HG03354 (cell line): ENCODE measurements at regions not wholly inside any gene's neighbourhood (a gene's known extent, or its start where the extent isn't known, plus 50 kb on each side); places are given as distances from the start of the nearest gene placed in this dataset.
"Not testable (repeated sequence)": the region's sequence is repeated elsewhere in the genome, so short reads cannot be mapped to it uniquely, and the experiment has no call there.

Experiments
- ATAC-seq: cut with Tn5 transposase; IDR thresholded peaks from one replicate; pipeline ENCODE4 v1.9.1; 2021; ENCODE audit warnings: mild to moderate bottlenecking; ENCODE audit not compliant: unreplicated experiment, poor library complexity, severe bottlenecking

DNA sequence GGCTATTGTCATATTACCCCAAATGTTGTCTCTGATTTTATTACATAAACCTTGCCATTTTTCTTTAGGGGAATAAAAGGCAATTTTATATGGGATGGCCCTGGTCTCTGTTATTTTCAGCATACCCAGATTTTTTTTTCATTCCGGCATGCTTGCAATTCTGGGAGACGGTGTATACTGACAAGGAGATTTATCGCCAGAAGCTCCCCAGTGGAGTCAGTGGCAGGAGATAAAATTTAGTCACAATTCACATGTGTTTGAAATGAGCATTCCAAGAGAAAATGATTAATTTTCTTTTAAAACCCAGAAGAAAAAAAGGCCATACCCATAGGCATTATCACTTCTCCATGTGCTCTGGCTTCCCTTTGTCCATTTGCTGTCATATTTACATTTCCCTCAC, 250.8 kb upstream of the RSPO3 start:
- ATAC-seq: no peak

DNA sequence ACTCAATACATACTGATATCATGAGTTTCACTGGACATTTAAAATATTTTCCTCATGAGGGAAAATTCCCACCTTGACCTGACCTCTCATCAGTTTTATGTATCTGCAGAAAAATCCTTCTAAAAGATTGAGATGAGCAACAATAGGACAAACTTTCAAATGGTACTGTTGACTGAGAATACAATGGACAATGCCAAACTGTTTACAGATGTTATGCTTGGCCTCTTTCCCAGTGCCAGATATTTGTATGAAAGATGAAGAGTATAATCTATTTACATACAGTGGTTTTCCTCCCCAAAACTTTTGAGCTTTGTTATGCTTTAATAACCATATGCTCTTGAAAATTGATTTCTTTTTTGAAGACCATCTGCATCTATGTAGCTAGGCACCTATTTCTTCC, 245.1 kb upstream of the RSPO3 start:
- no peak for ATAC-seq

DNA sequence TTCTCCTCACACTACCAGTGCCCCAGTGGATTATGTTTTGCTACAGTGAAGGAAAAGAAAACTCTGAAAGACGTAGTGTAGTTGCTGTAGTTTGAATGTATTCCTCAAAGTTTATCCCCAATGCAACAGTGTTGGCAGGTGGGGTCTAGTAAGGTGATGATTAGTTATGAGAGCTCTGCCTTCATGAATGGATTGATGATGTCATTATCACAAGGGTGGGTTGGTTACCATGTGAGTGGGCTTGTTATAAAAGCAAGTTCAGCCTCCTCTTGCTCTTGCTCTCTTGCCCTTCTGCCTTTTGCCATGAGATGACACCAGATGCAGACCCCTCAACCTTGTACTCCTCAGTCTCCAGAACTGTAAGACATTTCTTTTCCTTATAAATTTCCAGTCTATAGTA, 244.7 kb upstream of the RSPO3 start:
- ATAC-seq: no peak

DNA sequence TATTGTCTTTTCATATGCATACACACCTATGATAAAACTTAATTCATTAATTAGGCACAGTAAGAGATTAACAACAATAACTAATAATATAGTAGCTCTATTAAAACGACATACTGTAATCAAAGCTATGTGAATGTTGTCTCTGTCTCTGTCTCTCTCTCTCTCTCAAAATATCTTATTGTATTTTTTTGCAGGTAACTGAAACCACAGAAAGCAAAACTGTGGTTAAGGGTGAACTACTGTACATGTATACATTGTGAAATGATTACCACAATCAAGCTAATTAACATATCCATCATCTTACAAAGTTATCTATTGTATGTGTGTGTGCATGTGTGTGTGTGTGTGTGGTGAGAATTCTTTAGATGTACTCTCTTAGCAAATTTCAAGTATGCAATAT, 242.0 kb upstream of the RSPO3 start:
- ATAC-seq: no peak

DNA sequence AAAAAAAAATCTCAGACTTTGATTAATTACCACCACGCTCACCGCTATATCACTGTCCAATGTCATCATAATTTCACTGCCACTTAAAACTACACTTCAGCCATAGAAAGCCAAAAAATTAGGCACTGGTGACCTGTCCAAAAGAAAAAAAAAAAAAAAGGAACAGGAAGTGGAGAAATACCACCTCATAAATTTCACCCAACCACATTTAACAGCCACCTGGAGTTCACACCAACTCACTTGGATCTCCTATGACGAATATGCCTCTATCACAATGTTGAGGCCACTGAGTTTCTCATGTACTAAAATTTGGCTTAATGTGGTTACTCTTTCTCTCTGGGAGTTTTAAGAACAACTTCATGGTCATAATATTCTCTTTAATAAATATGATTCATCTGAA, 237.5 kb upstream of the RSPO3 start:
- ATAC-seq: no peak

DNA sequence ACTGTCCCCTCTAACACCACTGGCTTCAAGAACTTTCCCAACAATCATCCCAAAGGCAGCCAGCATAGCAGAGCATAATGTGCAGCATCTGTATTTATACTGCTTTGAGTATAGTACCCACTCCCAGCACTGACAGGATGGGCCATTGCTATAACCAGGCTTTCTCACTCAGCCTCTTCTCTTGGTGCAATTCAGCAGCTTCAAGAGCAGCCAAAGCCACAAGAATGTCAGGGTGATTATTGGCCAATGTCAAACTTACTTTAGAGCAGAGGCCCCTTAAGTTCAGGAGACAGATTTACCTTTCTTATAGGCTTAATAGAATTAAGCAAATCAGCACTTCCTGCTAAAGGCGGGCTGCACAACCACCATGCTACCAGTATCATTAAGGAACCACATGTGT, 232.4 kb upstream of the RSPO3 start:
- no peak for ATAC-seq

DNA sequence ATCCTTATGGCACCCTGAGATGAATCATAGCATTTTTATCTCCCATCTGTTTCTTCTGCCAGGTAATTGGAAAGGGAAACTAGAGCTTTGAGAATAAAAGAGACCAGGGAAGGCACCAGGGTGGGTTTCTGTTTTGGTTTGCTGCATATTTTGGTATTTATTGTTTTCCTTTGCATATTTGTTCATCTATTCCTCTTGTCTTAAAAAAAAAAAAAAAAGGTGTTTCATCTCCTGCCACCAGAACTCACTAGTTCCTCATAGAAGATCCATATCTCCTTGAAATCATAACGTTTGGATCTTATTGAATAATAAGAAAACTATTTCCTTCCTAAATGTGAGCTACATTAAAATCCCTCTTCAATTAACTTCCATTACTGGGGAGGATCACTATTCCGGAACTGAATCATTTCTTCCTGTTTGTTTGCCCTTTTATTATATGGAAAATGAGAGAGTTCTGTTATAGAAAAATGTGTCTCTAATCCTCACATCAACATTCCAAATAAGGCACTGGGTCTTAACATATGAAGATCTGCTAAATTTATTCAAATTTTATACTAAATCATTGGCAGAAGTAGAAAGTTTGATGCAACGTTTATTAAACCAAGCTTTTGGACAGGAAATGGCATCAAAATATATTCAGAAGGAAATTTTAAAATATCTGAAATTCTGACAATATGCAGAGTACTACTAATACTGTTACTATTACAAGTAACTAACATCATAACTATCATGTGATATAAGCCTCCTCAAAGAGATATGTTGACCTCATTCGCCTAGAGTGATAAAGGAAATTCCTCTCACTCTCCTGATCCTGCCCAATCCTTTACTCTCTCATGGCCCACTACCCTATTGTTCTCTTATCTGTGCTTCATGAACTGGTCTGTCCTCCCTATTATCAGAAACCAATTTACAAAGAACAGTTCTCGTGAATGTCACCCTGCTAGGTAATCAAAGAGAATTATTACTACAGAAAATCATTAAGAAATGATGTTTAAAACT, 229.4 kb upstream of the RSPO3 start:
- ATAC-seq: no peak

DNA sequence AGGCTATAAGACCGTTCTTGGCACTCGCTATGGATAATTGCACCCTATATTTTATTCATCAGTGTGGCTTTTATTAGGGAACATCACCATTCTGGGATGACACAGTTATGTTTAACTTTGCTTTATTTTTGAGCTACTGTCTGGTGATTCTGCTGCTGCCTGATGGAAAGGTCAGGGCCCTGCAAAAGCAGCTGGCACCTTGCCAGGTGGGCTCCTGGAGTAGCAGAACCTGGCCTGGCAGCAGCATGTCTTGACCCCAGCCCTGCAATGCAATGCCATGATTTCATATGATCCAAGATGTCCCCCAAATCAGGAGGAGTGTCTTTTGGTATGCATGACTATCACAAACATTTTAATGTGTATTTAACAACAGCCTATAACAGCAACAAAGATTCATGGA, 228.4 kb upstream of the RSPO3 start:
- ATAC-seq: no peak

DNA sequence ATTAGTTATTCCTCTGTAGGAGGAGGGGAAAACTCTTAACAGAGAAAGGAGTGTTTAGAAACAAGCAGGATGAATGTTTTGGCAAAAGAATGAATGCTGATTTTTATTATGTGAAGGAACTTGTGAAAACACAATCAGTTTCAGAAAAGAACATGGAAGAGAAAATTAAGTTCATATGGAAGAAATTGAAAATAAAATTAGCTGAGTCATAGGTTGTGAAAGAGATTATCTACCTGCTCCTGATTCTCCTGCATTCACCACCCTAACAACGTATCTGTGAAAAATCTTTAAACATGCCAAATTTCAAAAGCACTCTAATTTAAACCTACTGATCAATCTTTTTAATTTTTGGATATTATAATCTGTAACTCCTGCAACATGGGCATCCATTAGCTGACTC, 227.3 kb upstream of the RSPO3 start:
- ATAC-seq: no peak

DNA sequence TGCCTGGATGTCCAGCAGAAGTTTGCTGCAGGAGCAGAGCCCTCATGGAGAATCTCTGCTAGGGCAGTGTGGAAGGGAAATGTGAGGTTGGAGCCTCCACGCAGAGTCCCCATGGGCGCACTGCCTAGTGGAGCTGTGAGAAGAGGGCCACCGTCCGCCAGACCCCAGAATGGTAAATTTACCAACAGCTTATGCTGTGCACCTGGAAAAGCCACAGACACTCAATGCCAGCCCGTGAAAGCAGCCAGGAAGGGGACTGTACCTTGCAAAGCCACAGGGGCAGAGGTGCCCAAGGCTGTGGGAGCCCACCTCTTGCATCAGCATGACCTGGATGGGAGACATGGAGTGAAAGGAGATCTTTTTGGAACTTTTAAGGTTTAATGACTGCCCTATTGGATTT, 225.6 kb upstream of the RSPO3 start:
- not testable (repeated sequence) for ATAC-seq

DNA sequence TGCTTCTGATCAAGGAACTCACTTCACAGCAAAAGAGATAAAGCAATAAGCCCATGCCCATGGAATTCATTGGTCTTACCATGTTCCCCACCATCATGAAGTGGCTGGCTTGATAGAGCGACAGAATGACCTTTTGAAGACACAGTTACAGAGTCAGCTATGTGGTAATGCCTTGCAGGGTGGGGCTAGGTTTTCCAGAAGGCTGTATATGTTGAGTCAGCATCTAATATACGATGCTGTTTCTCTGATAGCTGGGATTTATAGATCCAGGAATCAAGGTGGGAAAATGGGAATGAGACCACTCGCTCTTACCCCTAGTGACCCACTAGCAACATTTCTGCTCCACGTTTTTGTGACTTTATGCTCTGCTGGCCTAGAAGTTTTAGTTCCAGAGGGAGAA, 220.7 kb upstream of the RSPO3 start:
- ATAC-seq: no peak

DNA sequence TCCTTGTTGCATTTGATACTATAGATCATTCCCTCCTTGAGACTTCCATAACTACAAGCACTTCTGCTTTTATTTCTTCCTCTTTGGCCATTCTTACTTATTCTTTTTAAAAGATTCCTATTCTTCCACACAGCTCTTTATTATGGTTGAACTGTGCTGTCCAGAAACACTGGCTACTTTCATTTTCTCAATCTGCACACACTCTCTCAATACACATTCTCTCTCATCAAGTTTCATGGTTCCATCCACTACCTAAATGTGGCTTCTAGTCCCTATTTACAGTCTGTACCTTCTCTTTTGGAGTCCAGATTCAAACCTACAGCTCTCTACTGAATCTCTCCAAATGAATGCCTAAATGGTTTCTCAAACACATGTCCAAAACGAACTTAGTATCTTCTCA, 214.3 kb upstream of the RSPO3 start:
- ATAC-seq: no peak

DNA sequence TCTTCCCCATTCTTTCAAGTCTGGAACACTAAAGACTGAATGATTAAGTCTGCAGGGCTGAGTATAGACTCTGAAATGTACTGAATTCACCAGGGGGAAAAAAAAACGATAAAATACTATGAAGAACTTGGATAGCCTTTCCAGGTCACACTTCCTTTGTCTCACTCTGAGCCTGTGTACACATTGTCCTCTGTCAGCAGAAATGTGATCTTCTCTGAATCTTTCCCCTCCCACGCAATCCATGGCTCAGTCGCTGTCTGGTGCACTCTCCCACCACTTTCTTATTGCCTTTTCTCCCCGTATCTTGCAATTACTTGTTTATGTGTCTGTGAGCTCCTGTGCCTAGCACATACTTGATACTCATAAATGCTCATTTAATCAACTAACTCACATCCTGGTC, 212.6 kb upstream of the RSPO3 start:
- no peak for ATAC-seq

DNA sequence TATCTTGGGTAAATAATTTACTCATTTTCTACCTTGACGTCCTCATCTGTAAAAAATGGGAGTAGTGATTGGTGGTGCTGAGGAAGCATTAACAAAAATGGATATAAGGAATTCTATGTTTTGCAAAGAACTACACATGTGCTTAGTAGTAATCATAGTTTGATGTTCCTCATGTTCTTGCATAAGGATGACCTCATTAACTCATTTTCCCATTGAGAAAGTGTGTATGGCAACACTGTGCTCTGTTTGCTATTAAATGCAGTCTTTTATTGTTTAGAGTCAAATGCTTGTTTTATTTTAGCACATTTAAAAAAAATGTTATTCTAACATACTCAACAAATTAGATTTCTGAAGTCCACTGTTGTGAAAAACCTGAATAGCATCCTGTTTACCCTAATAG, 211.2 kb upstream of the RSPO3 start:
- no peak for ATAC-seq

DNA sequence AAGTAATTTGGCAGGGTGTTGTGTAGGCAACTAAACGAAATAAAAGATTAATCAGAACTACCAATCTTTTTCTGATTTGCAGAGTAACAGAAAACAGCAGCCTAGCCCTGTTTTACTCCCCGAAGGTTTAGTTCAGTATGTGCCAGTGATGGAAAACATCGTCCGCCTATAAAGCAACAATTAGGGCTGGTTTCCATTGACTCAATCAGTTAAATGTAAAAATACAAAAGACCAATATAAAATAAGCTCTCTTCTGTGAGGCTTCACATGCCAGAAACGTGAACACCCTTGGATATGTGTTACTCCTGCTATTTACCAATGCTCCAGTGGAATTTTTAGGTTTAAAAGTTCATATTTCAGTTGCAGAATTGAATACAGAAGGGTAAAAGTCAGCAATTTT, 210.5 kb upstream of the RSPO3 start:
- no peak for ATAC-seq

DNA sequence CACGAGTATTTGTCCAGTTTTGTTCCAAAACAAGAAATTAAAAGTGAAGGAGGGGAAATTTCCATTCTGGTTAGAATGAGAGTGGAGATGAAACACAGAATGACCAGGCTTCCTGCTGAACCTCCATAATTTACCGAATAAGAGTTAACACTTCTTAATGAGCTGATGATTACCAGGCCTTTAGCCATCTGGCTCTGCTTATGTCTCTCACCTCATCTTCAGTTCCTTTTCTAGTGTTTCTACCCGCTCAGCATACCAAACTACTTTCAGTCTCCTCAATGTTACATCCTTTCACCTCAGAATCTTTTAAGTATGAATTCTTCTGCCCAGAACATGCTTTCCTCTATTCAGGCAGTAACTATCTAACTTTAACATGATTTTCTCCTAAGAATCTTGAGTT, 209.0 kb upstream of the RSPO3 start:
- no peak for ATAC-seq

DNA sequence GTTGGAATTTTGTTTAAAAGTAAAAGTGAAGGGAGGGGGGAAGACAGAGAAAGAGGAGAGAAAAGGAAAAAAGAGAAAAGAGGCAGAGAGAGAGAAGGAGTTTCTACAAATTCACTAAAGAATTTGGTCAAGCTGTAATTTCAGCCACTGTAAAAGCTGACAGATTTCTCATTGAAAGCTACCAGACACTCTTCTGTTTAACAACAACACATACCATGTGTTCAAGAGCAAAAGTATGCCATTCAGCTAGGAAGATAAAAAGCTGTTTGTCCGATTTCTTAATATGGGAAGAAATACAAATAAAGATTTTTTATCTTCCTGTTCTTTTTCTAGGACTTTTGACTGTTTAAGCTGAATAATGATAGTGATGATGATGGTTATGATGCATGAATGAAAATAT, 204.8 kb upstream of the RSPO3 start:
- ATAC-seq: no peak

DNA sequence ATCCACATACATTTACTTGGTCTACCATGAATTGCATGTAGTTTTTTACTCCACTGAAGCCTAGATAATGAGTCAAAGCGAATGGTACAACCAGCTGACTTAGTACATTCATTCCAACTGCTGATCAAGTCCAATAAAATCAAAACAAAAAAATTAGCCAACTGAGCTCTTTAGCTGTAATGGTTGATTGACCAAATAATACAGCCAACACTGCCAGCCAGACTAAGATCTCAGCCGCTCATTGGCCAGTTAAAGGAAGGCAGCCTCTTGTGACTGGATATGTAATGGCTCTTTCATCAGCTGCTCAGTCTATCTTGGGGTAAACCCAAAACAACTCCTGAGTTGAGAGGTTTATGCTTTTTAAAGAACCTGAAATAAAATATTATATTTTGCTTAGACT, 204.3 kb upstream of the RSPO3 start:
- ATAC-seq: no peak

DNA sequence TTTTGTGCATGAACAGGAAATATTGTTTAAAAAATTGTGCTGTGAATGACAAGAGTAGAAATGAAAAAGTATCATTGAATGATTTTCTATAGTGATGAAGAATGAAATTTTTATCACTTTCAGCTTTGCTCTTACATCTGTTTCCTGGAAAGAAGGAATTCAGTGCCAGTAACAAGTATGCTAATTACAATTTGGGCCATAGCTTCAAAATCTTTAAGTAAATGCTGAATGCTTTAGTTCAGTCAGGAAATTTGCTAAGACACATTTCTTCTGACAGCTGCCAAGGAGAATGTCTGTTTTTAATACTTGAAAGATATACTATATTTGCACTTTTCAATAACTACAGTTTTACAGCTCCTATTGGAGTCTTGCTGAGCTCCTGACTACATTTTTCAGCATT, 203.7 kb upstream of the RSPO3 start:
- no peak for ATAC-seq

DNA sequence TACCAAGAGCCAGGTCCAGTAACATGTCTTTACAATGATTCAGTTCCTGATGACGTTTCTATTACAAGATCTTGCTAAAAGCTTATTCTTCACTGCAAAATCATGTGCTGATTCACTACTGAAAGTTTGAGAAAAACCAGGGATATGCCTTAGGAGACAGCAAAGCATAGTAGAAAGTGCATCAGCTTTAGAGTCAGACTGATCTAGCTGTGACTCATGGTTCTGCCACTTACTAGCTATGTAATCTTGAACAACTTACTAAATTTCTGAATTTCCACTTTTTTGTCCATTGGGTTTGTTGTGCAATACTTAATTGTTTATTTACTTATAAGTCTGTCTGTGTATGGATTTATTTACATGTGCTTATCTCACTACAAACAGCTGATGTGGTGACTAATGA, 198.5 kb upstream of the RSPO3 start:
- no peak for ATAC-seq

DNA sequence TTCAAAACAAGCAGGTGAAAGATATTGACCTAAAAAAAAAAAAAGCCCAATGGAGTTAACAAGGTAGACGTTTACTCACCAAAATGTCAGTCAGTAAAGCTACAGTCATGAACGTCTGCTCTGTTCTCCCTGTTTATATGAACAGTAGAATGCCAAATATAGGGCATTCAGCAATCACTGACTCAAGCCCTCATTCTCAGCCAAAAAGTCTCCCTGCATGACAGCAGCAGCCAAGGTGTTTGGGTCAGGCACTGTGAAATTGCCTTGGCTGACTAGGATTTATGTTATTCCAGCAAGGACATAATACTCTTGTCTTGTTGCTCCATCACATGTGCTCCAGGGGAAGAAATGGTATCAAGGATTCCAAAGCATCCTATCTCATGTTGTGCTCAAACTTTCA, 194.7 kb upstream of the RSPO3 start:
- no peak for ATAC-seq

DNA sequence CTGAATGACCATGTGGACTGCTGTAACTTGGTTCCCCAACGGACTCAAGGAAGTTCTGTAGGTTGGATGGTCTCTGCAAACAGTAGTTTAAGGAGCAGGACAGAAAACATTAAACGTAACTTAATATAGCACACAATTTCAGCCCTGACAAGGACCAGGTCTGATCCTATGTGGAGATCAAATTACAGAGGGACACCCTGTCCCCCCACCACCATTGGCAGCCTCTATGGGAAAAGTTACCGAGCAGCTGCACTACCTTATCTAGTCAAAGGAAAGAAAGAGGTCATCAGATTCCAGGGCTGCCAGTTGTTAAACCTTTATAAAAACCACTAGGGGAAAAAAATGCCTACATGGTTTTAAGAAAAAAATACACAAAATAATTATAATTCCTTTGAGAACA, 191.5 kb upstream of the RSPO3 start:
- ATAC-seq: no peak
